NT2/D1 (cell line): ENCODE measurements at regions not wholly inside any gene's neighbourhood (a gene's known extent, or its start where the extent isn't known, plus 50 kb on each side); places are given as distances from the start of the nearest gene placed in this dataset.
"Not testable (repeated sequence)": the region's sequence is repeated elsewhere in the genome, so short reads cannot be mapped to it uniquely, and the experiment has no call there.

Experiments used
- DNase-seq: peaks from one replicate; pipeline ENCODE4 v3.0.0-alpha.2; 2011; ENCODE audit warnings: low read depth, low spot score
- H3K27me3 ChIP-seq: 2 replicates; pipeline ENCODE4 v1.6.0; 2011; ENCODE audit warnings: mild to moderate bottlenecking; ENCODE audit not compliant: insufficient read length, insufficient read depth
- H3K36me3 ChIP-seq: 2 replicates; pipeline ENCODE4 v1.6.1; 2011; ENCODE audit warnings: mild to moderate bottlenecking, low read length, mixed read lengths; ENCODE audit not compliant: insufficient read depth, insufficient read length
- H3K4me1 ChIP-seq: 2 replicates; pipeline ENCODE4 v1.5.1; 2011; ENCODE audit not compliant: insufficient read depth, insufficient read length
- H3K4me3 ChIP-seq: 2 replicates; pipeline ENCODE4 v1.5.1; 2011; ENCODE audit warnings: low read depth; ENCODE audit not compliant: insufficient read length
- H3K9ac ChIP-seq: 2 replicates; pipeline ENCODE4 v1.6.0; 2011; ENCODE audit warnings: low read depth; ENCODE audit not compliant: insufficient read length
- H3K9me3 ChIP-seq: 2 replicates; pipeline ENCODE4 v1.5.1; 2011; ENCODE audit warnings: mild to moderate bottlenecking, low read length; ENCODE audit not compliant: insufficient read depth
- SUZ12 ChIP-seq: IDR thresholded peaks from 2 replicates; pipeline ENCODE4 v1.6.1; 2011; ENCODE audit not compliant: insufficient read length, insufficient read depth; ENCODE audit errors: extremely low read depth
- YY1 ChIP-seq: IDR thresholded peaks from 2 replicates; pipeline ENCODE4 v1.6.1; 2011; ENCODE audit not compliant: insufficient read length, insufficient read depth
- ZNF274 ChIP-seq: IDR thresholded peaks from 2 replicates; pipeline ENCODE4 v1.6.1; 2011; ENCODE audit warnings: mild to moderate bottlenecking, low read depth, low read length

DNA sequence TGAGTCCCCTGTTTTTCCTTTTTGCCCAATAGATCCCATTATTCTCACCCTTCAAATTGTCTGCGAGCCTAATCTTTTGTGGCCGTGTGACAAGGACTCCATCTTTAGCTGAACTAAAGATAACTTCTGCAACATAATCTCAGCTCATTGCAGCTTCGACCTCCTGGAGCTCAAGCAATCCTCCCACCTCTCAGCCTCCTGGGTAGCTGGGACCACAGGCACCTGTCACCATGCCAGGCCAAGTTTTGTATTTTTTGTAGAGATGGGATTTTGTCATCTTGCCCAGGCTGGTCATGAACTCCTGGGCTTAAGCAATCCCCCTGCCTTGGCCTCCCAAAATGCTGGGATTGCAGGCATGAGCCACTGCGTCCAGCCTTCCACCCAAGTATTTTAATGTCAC, 161.0 kb downstream of the GJA1 start:
- no peaks in the 10 kb centered on the region for H3K9me3 ChIP-seq
- TF ChIP-seq YY1 (no peak), ZNF274 (no peak), SUZ12 (no peak)
- no peak overlapping the region for H3K4me3 ChIP-seq
- H3K27me3 ChIP-seq = no peaks in the 10 kb centered on the region
- no peaks in the 10 kb centered on the region for H3K4me1 ChIP-seq
- no peaks in the 10 kb centered on the region for H3K36me3 ChIP-seq
- DNase-seq = no peak
- H3K9ac ChIP-seq = no peak overlapping the region

DNA sequence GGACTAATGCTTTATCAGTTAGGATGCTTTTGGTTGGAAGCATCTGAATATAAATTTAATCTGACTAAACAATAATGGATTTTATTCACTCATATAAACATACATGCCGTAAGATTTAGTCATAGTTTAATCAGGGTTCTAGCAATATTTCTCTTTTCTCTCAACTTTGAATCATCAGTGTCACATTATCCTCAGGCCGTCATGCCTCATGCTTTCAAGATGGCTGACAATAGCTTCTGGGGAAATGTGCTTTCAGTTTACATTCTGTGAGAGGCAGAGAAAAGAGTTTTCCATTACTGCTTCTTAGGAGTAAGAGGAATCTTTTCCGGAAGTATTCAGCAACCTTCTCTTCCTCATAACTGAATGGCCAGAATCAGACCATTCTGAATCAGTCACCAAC, 162.2 kb downstream of the GJA1 start:
- H3K36me3 ChIP-seq = no peaks in the 10 kb centered on the region
- H3K4me3 ChIP-seq = no peak overlapping the region
- no peaks in the 10 kb centered on the region for H3K9me3 ChIP-seq
- H3K4me1 ChIP-seq = no peaks in the 10 kb centered on the region
- H3K9ac ChIP-seq = no peak overlapping the region
- TF ChIP-seq ZNF274 = no peak
- TF ChIP-seq SUZ12 = no peak
- no peak for TF ChIP-seq YY1
- no peaks in the 10 kb centered on the region for H3K27me3 ChIP-seq
- no peak for DNase-seq

- not testable (repeated sequence) for H3K27me3 ChIP-seq, H3K9me3 ChIP-seq, H3K9ac ChIP-seq, H3K36me3 ChIP-seq, H3K4me1 ChIP-seq, DNase-seq, H3K4me3 ChIP-seq
These were observed 163.9 kb downstream of the GJA1 start for GRCh38 chr6:121599331-121599730.

DNA sequence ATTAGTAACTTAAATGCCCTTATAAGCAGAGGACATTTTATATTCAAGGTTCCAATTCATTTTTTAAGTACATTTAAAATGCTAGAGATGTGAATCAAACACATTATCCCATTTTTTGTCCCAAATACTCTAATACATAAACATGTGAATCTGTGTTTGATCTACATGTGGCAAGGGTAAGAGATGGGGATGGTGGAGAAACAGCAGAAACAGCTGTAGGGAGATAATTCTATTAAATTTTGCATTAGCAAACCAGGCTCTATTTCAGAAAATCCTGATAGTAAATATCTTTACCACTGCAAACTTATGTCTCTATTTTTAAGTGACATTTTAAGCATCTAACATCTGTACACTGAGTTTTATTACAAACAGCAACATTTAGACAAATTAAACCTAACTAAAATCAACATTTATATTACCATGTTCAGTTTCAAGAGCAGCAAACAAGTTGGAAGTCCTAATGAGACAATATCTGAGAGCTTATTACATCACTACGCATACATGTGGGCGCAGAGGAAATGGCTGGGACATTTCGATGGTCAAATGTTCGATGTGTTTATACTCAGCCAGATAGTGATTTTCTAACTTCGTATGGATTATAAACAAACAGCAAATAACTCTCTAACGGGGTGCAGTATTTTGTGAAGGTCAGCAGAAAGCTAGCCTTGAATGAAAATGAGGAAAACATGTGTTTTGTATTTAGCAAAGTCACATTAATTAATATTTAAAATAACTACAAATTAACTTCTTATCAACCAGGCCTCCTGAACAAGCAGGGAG, 165.1 kb downstream of the GJA1 start:
- no peaks in the 10 kb centered on the region for H3K9me3 ChIP-seq
- H3K27me3 ChIP-seq = no peaks in the 10 kb centered on the region
- DNase-seq = no peak
- no peak overlapping the region for H3K4me3 ChIP-seq
- H3K4me1 ChIP-seq = no peaks in the 10 kb centered on the region
- no peaks in the 10 kb centered on the region for H3K36me3 ChIP-seq
- TF ChIP-seq YY1 (no peak), ZNF274 (no peak)
- no peak overlapping the region for H3K9ac ChIP-seq

DNA sequence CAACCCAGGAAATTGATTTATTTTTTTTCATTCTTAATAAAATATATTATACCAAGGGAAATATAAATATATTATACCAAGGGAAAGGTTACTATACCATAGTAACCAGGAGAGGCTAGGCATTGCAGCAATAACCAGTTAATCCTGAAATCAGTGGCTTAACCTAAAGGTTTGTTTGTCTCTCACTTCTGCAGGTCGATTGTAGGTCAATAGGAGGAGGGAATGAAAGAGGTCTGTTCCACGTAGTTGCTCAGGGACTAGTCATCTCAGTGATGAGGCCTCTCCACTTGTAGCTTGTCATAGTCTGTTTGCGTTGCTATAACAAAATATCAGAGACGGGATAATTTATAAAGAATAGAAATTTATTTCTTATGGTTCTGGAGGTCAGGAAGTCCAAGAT, 168.0 kb downstream of the GJA1 start:
- Histone ChIP-seq H3K9me3 (no peaks in the 10 kb centered on the region), H3K4me1 (no peaks in the 10 kb centered on the region)
- no peak for DNase-seq

GRCh38 chr6:121607721-121608120, 172.3 kb downstream of the GJA1 start:
- no peaks in the 10 kb centered on the region for H3K27me3 ChIP-seq
- H3K36me3 ChIP-seq = no peaks in the 10 kb centered on the region
- DNase-seq = no peak
- H3K9ac ChIP-seq = no peak overlapping the region
- no peak overlapping the region for H3K4me3 ChIP-seq
- no peaks in the 10 kb centered on the region for H3K9me3 ChIP-seq
- no peaks in the 10 kb centered on the region for H3K4me1 ChIP-seq
- TF ChIP-seq ZNF274 = no peak
- no peak for TF ChIP-seq YY1
- no peak for TF ChIP-seq SUZ12

More for the DNA sequence above, 168.0 kb downstream of the GJA1 start:
- no peak overlapping the region for H3K4me3 ChIP-seq
- H3K27me3 ChIP-seq = no peaks in the 10 kb centered on the region
- H3K36me3 ChIP-seq = no peaks in the 10 kb centered on the region
- no peak overlapping the region for H3K9ac ChIP-seq
- no peak for TF ChIP-seq YY1

DNA sequence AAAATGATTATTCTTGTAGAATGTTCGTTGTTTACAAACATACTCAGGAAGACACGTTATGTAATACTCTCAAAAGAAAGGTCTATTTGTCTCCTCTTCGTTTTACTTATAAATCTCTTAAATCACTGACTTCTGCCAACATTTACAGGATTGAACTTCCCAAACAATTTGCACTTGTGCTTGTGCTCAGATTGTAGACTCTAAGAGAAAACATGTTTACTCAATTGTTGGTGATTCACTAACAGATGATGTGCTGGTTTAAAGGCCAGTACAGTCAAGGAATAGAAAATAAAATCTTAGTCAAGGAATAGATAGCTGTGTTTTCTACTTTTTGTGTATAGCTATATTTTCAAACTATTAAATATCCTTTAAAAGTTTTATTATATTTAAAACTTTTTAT, 172.8 kb downstream of the GJA1 start:
- Histone ChIP-seq H3K27me3 (no peaks in the 10 kb centered on the region), H3K4me3 (no peak overlapping the region), H3K9me3 (no peaks in the 10 kb centered on the region), H3K4me1 (no peaks in the 10 kb centered on the region), H3K36me3 (no peaks in the 10 kb centered on the region), H3K9ac (no peak overlapping the region)
- TF ChIP-seq ZNF274 (no peak), SUZ12 (no peak), YY1 (no peak)
- DNase-seq = no peak

GRCh38 chr6:121609281-121609680, 173.8 kb downstream of the GJA1 start:
- Histone ChIP-seq H3K27me3 (no peaks in the 10 kb centered on the region), H3K4me1 (no peaks in the 10 kb centered on the region), H3K36me3 (no peaks in the 10 kb centered on the region), H3K9me3 (no peaks in the 10 kb centered on the region), H3K9ac (no peak overlapping the region), H3K4me3 (no peak overlapping the region)
- TF ChIP-seq YY1 = no peak
- no peak for TF ChIP-seq ZNF274
- TF ChIP-seq SUZ12 = no peak
- no peak for DNase-seq
